Erythroblast (primary cell): ENCODE measurements at regions not wholly inside any gene's neighbourhood (a gene's known extent, or its start where the extent isn't known, plus 50 kb on each side); places are given as distances from the start of the nearest gene placed in this dataset.
"Not testable (repeated sequence)": the region's sequence is repeated elsewhere in the genome, so short reads cannot be mapped to it uniquely, and the experiment has no call there.

Source experiments
- DNase-seq, 2 experiments: peaks; one replicate each; lab custom pipeline; 2025; lab: John Stamatoyannopoulos, UW
- GATA1 ChIP-seq: IDR thresholded peaks from 2 replicates; pipeline ENCODE4 v1.6.1; 2011; ENCODE audit warnings: low read depth, mild to moderate bottlenecking, control low read depth, low read length, moderate library complexity
- POLR2A ChIP-seq: IDR thresholded peaks from 2 replicates; pipeline ENCODE4 v1.6.1; 2011; ENCODE audit warnings: mild to moderate bottlenecking, low read length

DNA sequence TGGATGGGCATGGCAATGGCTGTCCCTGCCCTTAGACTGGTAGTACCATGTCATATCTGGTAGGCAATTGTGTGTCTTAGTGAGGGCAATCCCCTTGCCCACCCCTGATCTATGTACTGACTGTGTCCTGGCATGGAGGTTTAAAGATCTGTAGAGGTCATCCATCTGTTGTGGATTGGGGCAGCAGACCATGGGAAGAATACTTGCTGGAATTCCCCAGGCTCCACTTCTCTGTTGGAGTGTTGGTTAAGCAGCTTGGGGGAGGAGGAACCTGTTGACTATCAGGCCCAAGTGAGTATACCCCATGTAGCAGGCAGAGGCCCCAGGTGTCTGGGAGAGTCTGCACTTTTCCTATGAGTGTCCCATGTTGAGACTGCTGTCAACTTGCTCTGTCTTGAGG lies 246.7 kb upstream of the DIPK2B start:
- TF ChIP-seq POLR2A (no peak), GATA1 (no peak)
- DNase-seq = no peak

DNA sequence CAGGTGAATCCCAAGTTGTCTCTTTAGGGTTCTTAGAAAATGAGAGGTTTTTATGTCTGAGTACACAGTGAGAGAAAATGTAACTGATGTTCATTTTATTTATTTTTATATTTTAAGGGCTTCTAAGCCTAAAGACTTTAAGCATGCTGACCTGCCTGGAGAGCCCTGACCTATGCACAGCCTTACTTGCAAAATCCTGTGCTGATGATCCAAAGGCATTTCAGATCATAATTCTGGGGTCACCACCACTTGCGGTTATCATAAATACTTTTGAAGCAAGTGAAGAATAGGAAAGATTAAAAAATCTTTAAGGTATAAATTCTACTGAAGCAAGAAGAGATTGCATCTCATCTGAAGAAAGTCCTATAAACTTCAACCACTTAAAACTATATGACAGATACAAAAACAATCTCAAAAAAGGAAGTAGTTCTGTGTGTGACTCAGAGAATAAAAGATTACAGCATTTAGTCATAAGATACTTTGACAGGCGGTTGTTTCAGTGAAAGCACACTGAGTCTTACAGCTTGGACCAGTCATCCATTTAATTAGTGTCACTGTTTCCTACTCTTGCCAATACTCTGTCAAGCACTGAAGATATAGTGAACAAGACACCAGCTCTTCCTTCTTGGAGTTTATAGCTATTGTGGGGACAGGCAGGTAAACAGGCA lies 245.2 kb upstream of the DIPK2B start:
- no peak for DNase-seq

DNA sequence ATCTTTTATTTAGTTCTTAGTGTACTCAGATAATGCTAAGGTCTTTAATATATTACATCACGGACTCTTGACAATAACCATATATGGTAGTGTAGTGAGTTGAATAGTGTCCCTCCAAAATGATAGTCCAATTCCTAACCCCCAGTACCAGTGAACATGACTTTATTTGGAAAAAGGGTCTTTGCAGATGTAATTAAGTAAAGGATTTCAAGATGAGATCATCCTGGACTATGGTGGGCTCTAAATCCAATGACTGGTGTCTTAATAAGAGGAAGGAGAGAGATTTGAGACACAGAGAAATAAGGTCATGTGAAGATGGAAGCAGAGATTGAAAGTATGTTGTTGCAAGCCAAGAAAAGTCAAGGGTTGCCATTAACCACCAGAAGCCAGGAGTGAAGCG lies 236.5 kb upstream of the DIPK2B start:
- TF ChIP-seq GATA1 = no peak
- no peak for DNase-seq

More for the DNA sequence above, 245.2 kb upstream of the DIPK2B start:
- TF ChIP-seq GATA1 (no peak), POLR2A (no peak)

DNA sequence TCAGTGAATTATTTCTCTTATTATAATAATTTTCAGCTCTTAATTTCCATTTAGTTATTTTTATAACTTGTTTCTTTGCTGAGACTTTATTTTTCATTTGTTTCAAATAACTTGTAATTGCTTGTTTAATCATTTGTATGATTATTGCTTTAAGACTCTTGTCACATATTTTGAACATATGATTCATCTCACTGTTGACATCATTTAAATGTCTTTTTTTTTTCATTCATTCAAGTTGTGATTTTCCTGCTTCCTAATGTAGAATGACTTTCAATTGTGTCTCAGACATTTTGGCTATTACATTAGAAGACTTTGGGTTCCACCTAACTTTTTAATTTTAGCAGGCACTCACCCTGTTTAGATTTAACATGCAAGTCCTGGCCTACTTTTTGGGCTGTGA lies 234.8 kb upstream of the DIPK2B start:
- DNase-seq = no peak
- no peak for TF ChIP-seq GATA1
- no peak for TF ChIP-seq POLR2A

- TF ChIP-seq GATA1 (no peak), POLR2A (no peak)
- DNase-seq = no peak
These were observed 233.6 kb upstream of the DIPK2B start for GRCh38 chrX:45434231-45434630.

DNA sequence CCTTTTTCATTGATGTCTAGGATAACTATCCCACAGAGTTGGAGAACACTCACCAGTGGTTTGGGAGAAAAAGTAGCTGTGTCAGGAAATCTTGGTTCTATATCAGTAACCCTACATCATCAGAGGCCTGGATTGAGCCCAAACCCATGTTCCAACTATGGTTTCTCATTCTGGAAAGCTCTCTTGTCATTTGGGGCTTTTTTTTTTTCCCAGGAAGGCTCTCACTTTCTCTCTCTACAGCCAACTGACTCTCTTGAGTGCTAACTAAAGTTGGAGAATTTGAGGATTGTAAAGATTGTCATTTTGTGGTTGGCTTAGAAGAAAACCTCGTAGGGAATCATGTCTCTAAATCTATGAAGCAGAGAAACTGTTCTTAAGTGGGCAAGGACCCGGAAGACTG lies 228.2 kb upstream of the DIPK2B start:
- no peak for TF ChIP-seq POLR2A
- TF ChIP-seq GATA1 = no peak
- DNase-seq = no peak

DNA sequence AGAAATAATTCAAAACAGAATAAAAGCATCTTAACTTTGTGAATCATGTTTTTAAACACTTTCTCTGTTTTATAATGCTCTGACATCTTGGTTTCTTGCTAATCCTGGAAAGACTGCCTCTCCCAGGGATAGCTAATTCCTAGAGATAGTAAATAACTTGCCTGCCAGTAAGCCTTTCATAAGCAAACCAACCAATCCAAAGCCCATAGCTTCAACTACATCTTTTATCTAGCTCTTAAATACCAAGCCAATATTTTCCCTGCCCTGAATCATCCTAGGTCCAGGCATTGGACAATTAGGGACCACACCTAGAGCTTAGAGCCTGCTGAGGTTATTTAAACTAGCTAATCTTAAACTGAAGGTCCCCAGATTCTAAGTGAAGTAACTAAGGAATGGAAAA lies 223.7 kb upstream of the DIPK2B start:
- no peak for TF ChIP-seq GATA1
- no peak for TF ChIP-seq POLR2A
- no peak for DNase-seq

GRCh38 chrX:45422216-45422925 lies 221.7 kb upstream of the DIPK2B start:
- DNase-seq = no peak
- TF ChIP-seq POLR2A (no peak), GATA1 (no peak)

GRCh38 chrX:45421806-45422205 lies 221.1 kb upstream of the DIPK2B start:
- no peak for DNase-seq
- TF ChIP-seq GATA1 (no peak), POLR2A (no peak)

GRCh38 chrX:45404206-45404605 lies 203.5 kb upstream of the DIPK2B start:
- DNase-seq = no peak
- no peak for TF ChIP-seq POLR2A
- TF ChIP-seq GATA1 = no peak

DNA sequence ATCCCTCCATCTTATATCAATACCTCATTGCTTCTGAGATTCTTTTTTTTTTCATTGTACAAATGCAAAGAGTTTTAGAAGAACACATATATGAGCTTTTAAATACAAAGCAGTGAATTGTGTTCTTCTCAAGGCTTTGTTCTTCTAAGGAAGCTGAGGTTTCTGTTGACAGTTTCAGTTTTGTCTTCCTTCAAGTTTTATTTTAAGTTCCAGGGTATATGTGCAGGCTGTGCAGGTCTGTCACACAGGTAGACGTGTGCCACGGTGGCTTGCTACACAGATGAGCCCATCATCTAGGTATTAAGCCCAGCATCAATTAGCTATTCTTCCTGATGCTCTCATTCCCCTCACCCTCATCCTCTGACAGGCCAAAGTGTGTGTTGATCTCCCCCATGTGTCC lies 201.2 kb upstream of the DIPK2B start:
- DNase-seq = no peak
- no peak for TF ChIP-seq GATA1
- no peak for TF ChIP-seq POLR2A

DNA sequence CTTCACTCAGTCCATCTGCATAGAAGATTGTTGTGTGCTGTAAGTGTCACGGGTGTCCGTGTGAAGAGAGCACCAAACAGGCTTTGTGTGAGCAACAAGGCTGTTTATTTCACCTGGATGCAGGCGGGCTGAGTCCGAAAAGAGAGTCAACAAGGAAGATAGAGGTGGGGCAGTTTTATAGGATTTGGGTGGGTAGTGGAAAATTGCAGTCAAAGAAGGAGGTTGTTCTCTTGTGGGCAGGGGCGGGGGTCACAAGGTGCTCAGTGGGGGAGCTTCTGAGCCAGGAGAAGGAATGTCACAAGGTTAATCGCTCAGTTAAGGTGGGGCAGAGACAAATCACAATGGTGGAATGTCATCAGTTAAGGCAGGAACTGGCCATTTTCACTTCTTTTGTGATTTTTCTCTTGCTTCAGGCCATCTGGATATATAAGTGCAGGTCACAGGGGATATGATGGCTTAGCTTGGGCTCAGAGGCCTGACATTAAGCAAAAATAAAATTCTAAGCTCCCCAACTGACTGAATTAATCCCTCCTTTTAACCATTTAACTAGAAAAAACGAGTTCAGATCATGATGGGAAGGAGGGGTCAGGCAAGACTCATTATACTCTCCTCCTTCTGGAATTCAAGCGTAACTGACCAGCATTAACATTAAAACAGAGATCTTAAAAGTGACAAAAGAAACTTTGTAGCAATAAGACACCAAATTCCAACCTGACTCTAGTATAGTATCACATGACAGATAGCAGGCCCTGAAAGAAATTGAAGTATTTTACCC lies 200.5 kb upstream of the DIPK2B start:
- DNase-seq = not testable (repeated sequence)

- TF ChIP-seq POLR2A = no peak
- TF ChIP-seq GATA1 = no peak
- no peak for DNase-seq
These were observed 199.5 kb upstream of the DIPK2B start for GRCh38 chrX:45400027-45400779.
